GM23338 (cell line): ENCODE measurements at regions not wholly inside any gene's neighbourhood (a gene's known extent, or its start where the extent isn't known, plus 50 kb on each side); places are given as distances from the start of the nearest gene placed in this dataset.

Experiments used
- ATAC-seq: fragments of 200-7000 bp; cut with Tn5 transposase; 3 replicates; pipeline ENCODE4 v1.9.1; 2020
- DNase-seq: peaks from one replicate; pipeline ENCODE4 v3.0.0-alpha.2; 2015; ENCODE audit warnings: low spot score
- H2AFZ ChIP-seq: fragments of 200-600 bp; sonication (generic); 2 replicates; pipeline ENCODE4 v1.8.0; 2016; ENCODE audit warnings: antibody characterized with exemption, mild to moderate bottlenecking, moderate library complexity
- H3F3A ChIP-seq: fragments of 200-600 bp; sonication (generic); replicated peaks from 2 replicates; pipeline ENCODE4 v1.8.0; 2017; ENCODE audit warnings: antibody characterized with exemption, mixed run types, low read depth
- H3K27ac ChIP-seq: fragments of 200-600 bp; sonication (generic); 2 replicates; pipeline ENCODE4 v1.6.1; 2016; ENCODE audit warnings: low read depth
- H3K27me3 ChIP-seq: fragments of 200-600 bp; sonication (generic); 2 replicates; pipeline ENCODE4 v1.8.0; 2016; ENCODE audit warnings: mild to moderate bottlenecking, mixed run types, moderate library complexity; ENCODE audit not compliant: insufficient read depth
- H3K36me3 ChIP-seq: fragments of 200-600 bp; sonication (generic); 2 replicates; pipeline ENCODE4 v1.8.0; 2016; ENCODE audit warnings: mild to moderate bottlenecking; ENCODE audit not compliant: insufficient read depth
- H3K4me1 ChIP-seq: fragments of 200-600 bp; sonication (generic); 2 replicates; pipeline ENCODE4 v1.8.0; 2016; ENCODE audit warnings: mild to moderate bottlenecking, moderate library complexity; ENCODE audit not compliant: insufficient read depth
- H3K4me2 ChIP-seq: fragments of 200-600 bp; sonication (generic); 2 replicates; pipeline ENCODE4 v1.7.1; 2017; ENCODE audit warnings: mixed run types
- H3K4me3 ChIP-seq: fragments of 200-600 bp; sonication (generic); 2 replicates; pipeline ENCODE4 v1.6.1; 2016; ENCODE audit warnings: mixed run types
- H3K79me2 ChIP-seq: fragments of 200-600 bp; sonication (generic); replicated peaks from 2 replicates; pipeline ENCODE4 v1.8.0; 2017; ENCODE audit warnings: mild to moderate bottlenecking; ENCODE audit not compliant: insufficient read depth
- H3K9me2 ChIP-seq: fragments of 200-600 bp; sonication (generic); 2 replicates; pipeline ENCODE4 v1.8.0; 2017; ENCODE audit not compliant: insufficient read depth
- H4K20me1 ChIP-seq: fragments of 200-600 bp; sonication (generic); replicated peaks from 2 replicates; pipeline ENCODE4 v1.8.0; 2017; ENCODE audit warnings: mild to moderate bottlenecking; ENCODE audit not compliant: insufficient read depth
- H3K27ac Mint-ChIP-seq: 2 replicates; pipeline ENCODE4 v1.8.0; 2020; ENCODE audit warnings: inconsistent platforms, mild to moderate bottlenecking, moderate library complexity, mixed read lengths
- H3K27me3 Mint-ChIP-seq: 3 replicates; pipeline ENCODE4 v1.8.0; 2022; ENCODE audit warnings: low read depth, mild to moderate bottlenecking, moderate library complexity, mixed read lengths, inconsistent platforms; ENCODE audit not compliant: insufficient read depth, poor library complexity
- H3K36me3 Mint-ChIP-seq: 3 replicates; pipeline ENCODE4 v1.8.0; 2021; ENCODE audit warnings: low read depth, mild to moderate bottlenecking, inconsistent platforms, moderate library complexity, mixed read lengths
- H3K4me1 Mint-ChIP-seq: 3 replicates; pipeline ENCODE4 v1.8.0; 2020; ENCODE audit warnings: mild to moderate bottlenecking, inconsistent platforms, mixed read lengths
- H3K4me3 Mint-ChIP-seq: 3 replicates; pipeline ENCODE4 v1.8.0; 2021; ENCODE audit warnings: moderate library complexity, mild to moderate bottlenecking, inconsistent platforms, mixed read lengths
- H3K9me3 Mint-ChIP-seq: 3 replicates; pipeline ENCODE4 v1.8.0; 2020; ENCODE audit warnings: moderate library complexity, mild to moderate bottlenecking, inconsistent platforms, mixed read lengths
- CREB1 ChIP-seq: fragments of 250-450 bp; sonication (Bioruptor Pico); IDR thresholded peaks from 2 replicates; pipeline ENCODE4 v1.5.0; 2020; ENCODE audit warnings: low read depth, mild to moderate bottlenecking, moderate library complexity
- CTCF ChIP-seq, 2 experiments: fragments of 200-600 bp in 1 of 2; sonication (generic) in 1 of 2; conservative IDR thresholded peaks; 2 replicates each; pipeline versions ENCODE4 v1.5.1 to v1.6.1; 2016 to 2017; ENCODE audit warnings: antibody characterized with exemption in 2 of 2, low read depth in 2 of 2, mild to moderate bottlenecking in 2 of 2, moderate library complexity in 1 of 2
- ETS1 ChIP-seq: IDR thresholded peaks from 2 replicates; pipeline ENCODE4 v1.6.1; 2016; ENCODE audit warnings: antibody characterized with exemption
- EZH2 ChIP-seq: fragments of 200-600 bp; sonication (generic); IDR thresholded peaks from one replicate; pipeline ENCODE4 v1.8.0; 2017; ENCODE audit warnings: antibody characterized with exemption, mild to moderate bottlenecking, low read depth; ENCODE audit not compliant: unreplicated experiment
- EZH2phosphoT487 ChIP-seq: fragments of 200-600 bp; sonication (generic); IDR thresholded peaks from one replicate; pipeline ENCODE4 v1.8.1; 2018; ENCODE audit warnings: antibody characterized with exemption; ENCODE audit not compliant: unreplicated experiment
- JUNB ChIP-seq: IDR thresholded peaks from one replicate; pipeline ENCODE4 v1.6.1; 2016; ENCODE audit warnings: antibody characterized with exemption; ENCODE audit not compliant: unreplicated experiment
- NANOG ChIP-seq: IDR thresholded peaks from 2 replicates; pipeline ENCODE4 v1.6.1; 2016; ENCODE audit warnings: antibody characterized with exemption, borderline replicate concordance
- POLR2AphosphoS5 ChIP-seq: IDR thresholded peaks from 2 replicates; pipeline ENCODE4 v1.6.1; 2016; ENCODE audit warnings: antibody characterized with exemption, low read depth
- REST ChIP-seq: IDR thresholded peaks from one replicate; pipeline ENCODE4 v1.6.1; 2018; ENCODE audit warnings: antibody characterized with exemption; ENCODE audit not compliant: unreplicated experiment
- STAT1 ChIP-seq: IDR thresholded peaks from one replicate; pipeline ENCODE4 v1.6.1; 2016; ENCODE audit warnings: antibody characterized with exemption; ENCODE audit not compliant: unreplicated experiment
- ZNF114 ChIP-seq: fragments of 250-450 bp; sonication (Bioruptor Pico); IDR thresholded peaks from 2 replicates; pipeline ENCODE4 v1.5.0; 2020; ENCODE audit warnings: mild to moderate bottlenecking, moderate library complexity
- ZNF331 ChIP-seq: fragments of 250-450 bp; sonication (Bioruptor Pico); IDR thresholded peaks from 2 replicates; pipeline ENCODE4 v1.5.0; 2020; ENCODE audit warnings: low read depth, mild to moderate bottlenecking, moderate library complexity

- TF ChIP-seq REST: no peak
- TF ChIP-seq NANOG: no peak
- TF ChIP-seq ZNF331 (CRISPR knock-in tag): no peak
- no peak for TF ChIP-seq ETS1
- no peak for TF ChIP-seq EZH2phosphoT487
- TF ChIP-seq CTCF (conservative IDR thresholded peaks at IDR 0.05; ENCODE audit: low read depth in 2 of 2): no peak
- TF ChIP-seq EZH2: no peak
- no peak for TF ChIP-seq ZNF114 (CRISPR knock-in tag)
- TF ChIP-seq CREB1: no peak
- TF ChIP-seq STAT1: no peak
- TF ChIP-seq JUNB: no peak
Observed at GRCh38 chr20:60754856-60755255, 497.2 kb upstream of the CDH4 start (continued).

GRCh38 chr20:60759651-60760050, 492.4 kb upstream of the CDH4 start:
- Mint-ChIP-seq H3K27me3 (peaks cover 9% of the 10 kb centered on the region), H3K4me3 (no peak overlapping the region), H3K9me3 (no peaks in the 10 kb centered on the region), H3K4me1 (peaks cover 3% of the 10 kb centered on the region; the same call in 1 of the 3 replicates), H3K27ac (no peak overlapping the region), H3K36me3 (no peaks in the 10 kb centered on the region)
- H3K27me3 ChIP-seq: no peaks in the 10 kb centered on the region
- H3K9me2 ChIP-seq: no peaks in the 10 kb centered on the region
- no peaks in the 10 kb centered on the region for H3K4me1 ChIP-seq
- H3F3A ChIP-seq: no peaks in the 10 kb centered on the region
- no peaks in the 10 kb centered on the region for H4K20me1 ChIP-seq
- H3K27ac ChIP-seq: no peak overlapping the region
- H3K36me3 ChIP-seq: no peaks in the 10 kb centered on the region; the same call in 1 of the 2 replicates
- H2AFZ ChIP-seq: no peak overlapping the region
- no peak for ATAC-seq
- no peak overlapping the region for H3K4me3 ChIP-seq
- H3K79me2 ChIP-seq: no peaks in the 10 kb centered on the region
- no peak overlapping the region for H3K4me2 ChIP-seq
- DNase-seq: no peak
- TF ChIP-seq CTCF (conservative IDR thresholded peaks at IDR 0.05; ENCODE audit: low read depth in 2 of 2): no peak
- TF ChIP-seq EZH2phosphoT487: no peak
- TF ChIP-seq POLR2AphosphoS5: no peak
- TF ChIP-seq NANOG: no peak
- TF ChIP-seq STAT1: no peak
- TF ChIP-seq ETS1: no peak
- no peak for TF ChIP-seq JUNB
- no peak for TF ChIP-seq ZNF114 (CRISPR knock-in tag)
- TF ChIP-seq CREB1: no peak
- TF ChIP-seq ZNF331 (CRISPR knock-in tag): no peak
- no peak for TF ChIP-seq EZH2
